GM21390 (cell line): ENCODE measurements at regions not wholly inside any gene's neighbourhood (a gene's known extent, or its start where the extent isn't known, plus 50 kb on each side); places are given as distances from the start of the nearest gene placed in this dataset.

Experiments
- ATAC-seq: cut with Tn5 transposase; IDR thresholded peaks from one replicate; pipeline ENCODE4 v1.9.1; 2021; ENCODE audit not compliant: unreplicated experiment

DNA sequence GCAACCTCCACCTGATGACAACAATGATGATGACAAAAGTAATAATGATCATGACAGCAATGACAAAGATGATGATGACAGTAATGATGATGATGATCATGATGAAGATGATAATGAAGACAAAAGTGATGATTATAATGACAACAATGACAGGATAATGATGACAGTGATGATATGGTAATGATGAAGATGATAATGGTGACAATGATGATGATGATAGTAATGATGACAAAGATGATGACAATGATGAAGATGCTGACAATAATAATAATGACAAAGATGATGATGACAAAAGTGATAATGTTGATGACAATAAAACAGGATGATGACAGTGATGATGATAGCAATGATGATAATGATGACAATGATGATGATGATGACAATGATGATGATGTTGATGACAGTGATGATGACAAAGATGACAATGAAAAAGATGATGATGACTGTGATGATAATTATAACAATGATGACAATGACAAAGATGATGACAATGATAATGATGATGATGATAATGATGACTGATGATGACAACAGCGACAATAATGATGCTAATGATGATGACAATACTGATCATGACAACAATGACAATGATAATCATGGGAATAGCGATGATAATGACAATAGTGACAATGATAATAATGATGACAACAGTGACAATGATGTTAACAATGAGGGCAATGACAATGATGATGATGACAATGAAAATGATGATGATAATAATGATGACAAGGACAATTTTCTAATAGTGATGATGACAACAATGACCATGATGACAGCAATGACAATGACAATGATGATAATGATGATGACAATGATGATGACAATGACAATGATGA, 1106.5 kb upstream of the AUTS2 start:
- no peak for ATAC-seq

DNA sequence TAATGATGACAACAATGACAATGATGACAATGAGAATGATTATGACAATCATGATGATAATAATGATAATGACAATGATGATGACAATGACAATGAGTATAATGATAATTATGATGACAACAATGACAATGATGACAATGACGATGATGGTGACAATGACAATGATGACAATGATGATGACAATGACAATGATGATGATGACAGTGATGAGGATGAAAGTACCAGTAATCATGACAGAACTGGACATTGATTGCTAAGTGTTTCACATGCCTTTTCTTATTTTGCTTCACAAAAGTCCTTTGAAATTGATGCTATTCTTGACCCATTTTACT, 1106.0 kb upstream of the AUTS2 start:
- no peak for ATAC-seq

DNA sequence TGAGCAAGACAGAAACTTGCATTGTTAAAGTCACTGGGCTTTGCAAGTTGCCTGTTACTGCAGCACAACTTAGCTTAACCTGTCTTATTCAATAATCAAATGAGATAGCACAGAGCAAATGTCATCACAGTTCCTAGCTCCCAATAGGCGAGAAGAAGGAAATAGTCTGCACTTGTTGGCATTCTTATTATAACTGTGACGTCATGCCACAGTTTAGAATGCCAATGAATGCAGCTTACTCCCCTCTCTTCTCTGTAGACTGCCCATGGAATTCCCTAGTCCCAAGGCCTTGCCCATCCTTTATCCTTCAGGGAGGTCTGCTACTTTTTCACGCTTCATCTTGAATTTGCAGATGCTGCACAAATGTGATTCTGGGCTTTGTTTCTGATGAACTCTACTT, 1094.9 kb upstream of the AUTS2 start:
- no peak for ATAC-seq

DNA sequence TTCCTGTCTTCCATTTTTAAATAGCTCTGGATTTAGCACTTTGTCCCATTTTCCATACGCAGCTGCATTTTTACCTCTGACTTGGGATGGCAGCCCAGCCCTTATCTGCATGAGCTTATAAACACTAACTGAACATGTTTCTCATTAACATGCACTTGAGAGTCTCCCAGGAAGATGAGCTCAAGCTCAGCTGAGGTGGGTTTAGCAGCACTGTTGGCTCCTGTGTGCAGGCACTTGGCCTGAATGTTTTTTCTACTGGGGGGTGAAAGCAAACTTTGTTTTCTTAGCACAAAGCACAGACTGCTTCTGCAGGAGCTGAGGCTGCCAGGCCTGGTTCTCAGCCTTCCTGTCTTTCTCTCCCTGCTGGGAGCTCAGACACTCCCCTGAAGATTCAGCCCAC, 1093.6 kb upstream of the AUTS2 start:
- no peak for ATAC-seq

DNA sequence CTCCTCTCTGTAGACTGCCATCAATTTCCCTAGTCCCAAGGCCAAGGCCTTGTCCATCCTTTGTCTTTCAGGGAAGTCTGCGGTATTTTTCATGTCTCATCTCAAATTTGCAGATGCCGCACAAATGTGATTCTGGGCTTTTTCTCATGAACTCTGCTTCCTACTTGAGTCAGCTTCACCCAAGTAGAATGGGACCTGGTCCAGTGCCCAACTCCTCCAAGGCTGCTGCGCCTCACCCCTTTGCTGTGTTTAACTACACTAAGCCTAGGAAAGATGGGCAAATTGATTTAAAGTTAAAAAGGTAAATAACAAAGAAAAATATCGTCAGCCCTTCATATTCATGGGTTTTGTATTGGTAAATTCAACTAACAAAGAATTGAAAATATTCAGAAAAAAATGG, 1092.6 kb upstream of the AUTS2 start:
- no peak for ATAC-seq

DNA sequence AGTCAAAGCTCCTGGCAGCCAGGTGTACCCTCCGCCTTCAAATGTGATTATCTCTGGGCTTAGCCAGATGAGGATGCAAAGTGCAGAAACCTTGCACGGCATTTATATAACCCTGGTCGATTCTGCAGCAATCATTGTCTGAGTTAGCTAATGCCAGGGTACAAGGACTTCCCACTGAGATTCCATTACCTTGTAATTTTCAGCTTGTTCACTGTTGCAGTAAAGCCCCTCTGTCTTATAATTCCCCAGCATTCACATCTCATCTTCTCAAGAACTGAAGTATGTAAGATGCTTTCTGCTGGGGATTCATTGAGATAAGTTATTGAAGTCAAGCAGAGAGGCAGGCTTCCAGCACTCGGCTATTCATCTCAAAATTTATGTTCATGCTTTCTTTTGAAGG, 1090.6 kb upstream of the AUTS2 start:
- ATAC-seq = no peak

DNA sequence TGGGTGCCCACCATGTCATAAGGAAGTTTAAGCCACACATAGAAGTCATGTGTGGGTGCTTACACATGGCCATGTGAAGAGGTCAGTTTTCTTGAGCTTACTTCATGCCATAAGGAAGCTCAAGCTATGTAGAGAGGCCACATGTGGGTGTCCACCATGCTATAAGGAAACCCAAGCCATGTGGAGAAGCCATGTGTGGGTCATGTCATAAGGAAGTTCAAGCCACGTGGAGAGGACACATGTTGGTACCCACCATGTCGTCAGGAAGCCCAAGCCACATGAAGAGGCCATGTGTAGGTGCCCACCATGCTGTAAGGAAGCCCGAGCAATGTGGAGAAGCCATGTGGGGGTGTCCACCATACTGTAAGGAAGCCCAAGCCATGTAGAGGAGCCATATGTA, 1089.2 kb upstream of the AUTS2 start:
- no peak for ATAC-seq

DNA sequence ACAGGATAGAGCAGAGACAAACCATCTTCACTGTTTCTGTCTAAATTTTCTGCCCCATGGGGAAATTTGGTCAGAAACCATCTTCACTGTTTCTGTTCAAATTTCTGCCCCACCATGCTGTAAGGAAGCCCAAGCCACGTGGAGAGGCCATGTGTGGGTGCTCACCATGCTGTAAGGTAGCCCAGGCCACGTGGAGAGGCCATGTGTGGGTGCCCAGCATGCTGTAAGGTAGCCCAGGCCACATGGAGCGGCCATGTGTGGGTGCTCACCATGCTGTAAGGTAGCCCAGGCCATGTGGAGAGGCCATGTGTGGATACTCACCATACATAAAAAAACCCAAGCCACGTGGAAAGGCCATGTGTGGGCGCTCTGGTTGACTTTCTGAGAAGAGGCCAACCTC, 1088.7 kb upstream of the AUTS2 start:
- no peak for ATAC-seq

DNA sequence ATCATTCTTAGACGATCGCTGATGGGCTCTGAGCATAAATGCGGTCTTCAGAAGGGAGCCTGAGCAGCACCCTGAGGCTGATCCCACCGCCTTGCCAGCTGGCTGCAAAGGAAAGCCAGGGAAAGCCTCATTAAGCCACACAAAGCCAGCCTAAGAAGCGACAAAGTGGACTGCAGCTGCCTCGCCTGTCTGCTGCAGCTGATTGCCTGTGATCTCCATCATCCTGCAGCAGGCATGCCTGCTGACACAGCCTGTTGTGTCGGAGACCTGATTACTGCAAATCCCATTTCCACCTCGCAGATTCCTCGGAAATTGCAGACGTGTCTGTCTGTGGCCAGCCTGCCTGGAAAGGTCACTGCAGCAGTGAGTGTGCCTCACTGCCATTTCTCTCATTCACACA, 1087.0 kb upstream of the AUTS2 start:
- no peak for ATAC-seq

DNA sequence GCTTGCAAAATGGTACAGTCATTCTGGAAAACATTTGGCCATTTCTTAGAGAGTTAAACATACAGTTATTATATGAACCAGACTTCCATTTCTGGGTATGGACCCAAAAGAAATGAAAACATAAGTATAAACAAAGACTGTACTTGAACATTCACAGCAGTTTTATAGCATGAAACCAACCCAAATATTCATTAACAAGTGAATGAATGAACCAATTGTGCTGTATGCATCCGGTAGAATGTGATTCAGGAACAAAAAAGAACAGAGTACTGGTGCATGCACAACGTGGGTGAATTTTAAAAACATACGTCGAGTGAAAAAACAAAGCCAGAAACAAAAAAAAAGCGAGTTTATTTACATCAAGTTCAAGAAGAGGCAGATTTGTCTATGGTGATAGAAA, 1085.8 kb upstream of the AUTS2 start:
- no peak for ATAC-seq

DNA sequence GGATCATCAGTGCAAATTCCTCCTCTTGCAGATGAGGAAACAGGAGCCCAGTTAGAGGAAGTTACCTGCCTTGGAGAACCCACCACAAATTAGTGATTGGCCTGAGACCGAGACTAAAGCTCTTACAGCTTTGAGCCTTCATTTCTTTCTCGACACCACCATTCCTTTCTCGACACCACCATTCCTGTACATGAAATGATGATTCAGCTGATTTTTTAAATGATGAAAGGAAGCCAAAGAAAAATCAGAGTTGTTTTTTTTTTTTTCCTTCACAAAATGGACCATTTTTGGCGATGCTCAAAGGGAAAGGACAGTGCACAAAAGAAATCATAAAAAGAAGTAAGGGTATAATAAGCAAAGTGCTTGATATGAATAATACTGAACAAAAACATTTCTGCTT, 1080.2 kb upstream of the AUTS2 start:
- ATAC-seq = no peak

DNA sequence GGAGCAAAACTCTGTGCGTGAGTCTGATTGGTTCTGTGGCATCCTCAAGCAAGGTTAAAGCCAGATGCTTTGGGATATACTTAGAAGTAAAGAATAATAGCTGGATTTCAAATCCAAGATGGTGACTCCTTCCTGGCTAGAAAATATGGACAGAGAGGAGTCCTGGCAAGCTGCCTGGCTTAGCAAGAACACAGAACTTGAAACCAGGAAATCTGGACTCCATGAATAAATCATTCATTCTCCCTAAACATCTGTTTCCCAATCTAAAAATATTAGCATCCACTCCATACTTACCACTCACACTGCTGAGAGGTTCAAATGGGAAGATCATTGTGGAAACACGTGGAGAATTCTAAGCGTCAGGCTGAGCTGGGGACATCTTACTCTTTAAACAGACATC, 1074.1 kb upstream of the AUTS2 start:
- ATAC-seq = no peak

DNA sequence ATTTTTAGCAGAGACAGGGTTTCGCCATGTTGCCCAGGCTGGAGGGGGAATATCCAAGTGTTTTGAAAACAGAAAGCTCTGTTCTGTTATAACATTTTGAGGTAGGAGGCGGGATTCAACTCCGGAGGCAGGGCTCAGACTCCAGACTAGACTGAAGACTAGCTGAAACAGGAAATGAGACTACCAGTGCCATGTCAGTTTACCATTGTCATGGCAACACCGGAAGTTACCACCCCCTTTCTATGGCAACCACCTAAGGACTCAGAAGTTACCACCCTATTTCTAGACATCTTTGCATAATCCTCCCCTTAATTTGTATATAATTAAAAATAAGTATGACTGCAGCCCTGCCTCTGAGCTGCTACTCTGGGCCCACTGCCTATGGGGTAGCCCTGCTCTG, 1069.1 kb upstream of the AUTS2 start:
- ATAC-seq = no peak

DNA sequence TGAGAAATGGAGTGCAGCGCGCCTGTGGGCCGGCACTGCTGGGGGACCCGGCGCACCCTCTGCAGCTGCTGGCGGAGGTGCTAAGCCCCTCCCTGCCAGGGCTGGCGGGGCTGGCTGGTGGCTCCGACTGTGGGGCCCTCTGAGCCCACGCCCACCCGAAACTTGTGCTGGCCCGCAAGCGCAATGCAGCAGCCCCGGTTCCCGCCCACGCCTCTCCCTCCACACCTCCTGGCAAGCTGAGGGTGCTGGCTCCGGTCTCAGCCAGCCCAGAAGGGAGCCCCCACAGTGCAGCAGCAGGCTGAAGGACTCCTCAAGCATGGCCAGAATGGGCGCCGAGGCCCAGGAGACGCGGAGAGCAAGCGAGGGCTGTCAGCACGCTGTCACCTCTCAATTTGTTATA, 1063.0 kb upstream of the AUTS2 start:
- ATAC-seq = no peak

DNA sequence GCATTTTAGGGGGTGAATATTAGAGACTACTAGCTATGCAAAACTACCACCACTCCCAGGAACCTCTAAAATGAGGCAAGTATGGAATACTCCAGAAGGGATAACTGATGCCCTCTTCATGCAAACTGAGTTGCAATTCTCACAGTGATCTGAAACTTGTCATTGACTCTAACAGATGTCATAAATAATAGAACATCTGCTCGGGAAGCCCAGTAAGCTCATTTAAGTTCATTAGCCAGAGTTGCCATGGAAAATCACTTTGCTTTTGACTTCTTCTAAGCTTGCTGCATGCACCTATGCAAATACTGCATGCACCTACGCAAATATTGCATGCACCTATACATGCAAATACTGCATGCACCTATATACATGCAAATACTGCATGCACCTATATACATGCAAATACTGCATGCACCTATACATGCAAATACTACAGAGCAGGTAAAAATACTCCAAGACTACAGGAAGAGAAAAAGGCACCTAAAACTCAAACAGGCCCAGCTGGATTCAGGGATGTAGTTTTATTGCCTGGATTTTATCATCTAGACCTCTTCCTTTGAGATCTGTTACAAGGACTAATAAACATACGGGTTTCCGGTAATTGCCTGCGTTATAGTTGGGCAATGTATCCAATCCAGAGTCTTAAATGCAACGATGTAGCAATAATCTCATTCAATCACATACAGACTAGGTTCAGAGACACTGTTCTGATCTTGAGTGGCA, 1061.1 kb upstream of the AUTS2 start:
- ATAC-seq = no peak

DNA sequence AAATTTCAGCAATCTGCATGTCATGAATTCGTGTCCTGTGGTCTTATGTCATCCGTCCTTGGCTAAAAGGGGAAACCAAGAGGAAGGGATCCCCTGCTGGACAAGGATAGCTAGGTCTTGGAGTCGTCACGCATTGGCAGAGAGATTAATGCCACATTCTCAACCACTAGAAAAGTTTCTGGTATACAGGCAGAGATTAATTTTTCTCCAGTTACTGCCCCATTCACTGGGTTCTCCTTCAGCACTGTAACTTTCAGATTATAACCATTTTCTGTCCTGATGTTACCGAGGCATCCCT, 1060.6 kb upstream of the AUTS2 start:
- ATAC-seq = no peak

DNA sequence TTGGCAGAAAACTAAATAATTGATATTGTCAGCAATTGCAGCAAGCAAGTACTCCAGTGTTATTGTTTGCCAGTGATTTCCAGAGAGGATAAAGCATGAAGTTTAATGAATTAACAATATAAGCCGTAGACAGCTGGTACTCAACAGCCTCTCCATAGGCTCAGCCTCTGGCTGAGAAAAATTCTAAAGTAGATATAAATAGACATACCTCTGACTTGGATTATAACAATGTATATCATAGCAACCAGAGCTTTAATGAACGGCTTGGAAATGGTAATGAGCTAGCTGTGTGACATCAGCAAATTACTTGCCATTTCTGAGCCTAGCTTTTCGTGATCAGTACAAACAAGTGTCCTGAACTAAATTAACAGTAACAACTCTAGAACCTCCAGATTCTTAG, 1055.4 kb upstream of the AUTS2 start:
- no peak for ATAC-seq

DNA sequence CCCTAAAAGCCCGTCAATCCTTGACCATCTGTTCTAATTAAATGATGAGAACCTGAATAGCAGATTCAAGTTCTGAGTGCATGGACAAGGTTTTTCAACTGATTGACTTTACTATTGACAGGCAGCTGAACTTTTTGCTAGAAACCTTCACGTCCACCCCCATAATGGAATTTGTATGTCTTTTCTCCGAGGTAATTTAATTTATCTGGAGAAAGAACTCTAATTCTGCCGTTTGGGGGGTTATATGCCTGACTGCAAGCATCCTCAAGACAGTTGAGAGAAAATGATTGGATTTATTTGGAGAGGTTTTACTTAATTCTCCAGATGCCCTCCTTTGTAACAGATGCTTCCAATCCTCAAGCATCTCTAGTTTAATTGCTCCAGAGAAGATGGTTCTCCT, 1053.4 kb upstream of the AUTS2 start:
- no peak for ATAC-seq

DNA sequence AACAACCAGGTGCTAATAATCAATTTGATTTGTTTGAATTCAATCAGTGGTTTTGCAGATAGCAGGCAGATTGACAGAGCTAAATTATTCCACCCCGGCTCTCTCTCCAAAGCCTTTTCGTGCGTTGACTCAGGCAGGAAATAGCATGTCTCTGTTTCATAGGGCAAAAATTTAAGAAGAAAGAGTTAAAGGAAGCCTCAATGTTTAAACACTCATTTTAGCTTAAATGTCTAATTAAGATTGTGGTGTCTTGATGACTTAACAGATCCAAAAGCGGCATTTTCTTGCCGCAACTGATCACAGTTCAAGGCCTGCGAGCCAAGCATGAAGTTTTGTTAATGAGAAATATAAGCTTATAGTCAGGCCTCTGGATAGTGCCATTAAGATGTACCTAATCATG, 1051.1 kb upstream of the AUTS2 start:
- no peak for ATAC-seq

DNA sequence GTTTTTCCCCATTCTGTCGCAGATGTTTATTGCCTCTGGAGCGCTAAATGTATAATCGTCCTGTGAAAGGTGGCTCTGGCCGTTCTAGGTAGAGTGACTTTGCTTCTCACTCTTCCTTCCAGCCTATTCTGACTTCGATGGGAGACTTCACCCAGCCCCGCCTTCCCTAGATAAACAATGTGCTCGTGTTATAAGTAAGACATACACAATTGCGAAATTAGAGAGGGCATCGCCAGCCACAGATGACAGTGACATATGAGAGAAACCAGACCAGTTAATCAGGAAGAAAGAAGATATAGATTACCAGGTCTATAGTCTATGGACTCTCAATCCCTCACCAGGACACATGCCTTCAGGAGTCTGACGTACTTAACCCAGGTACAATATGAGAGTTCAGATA, 1050.5 kb upstream of the AUTS2 start:
- ATAC-seq = no peak

DNA sequence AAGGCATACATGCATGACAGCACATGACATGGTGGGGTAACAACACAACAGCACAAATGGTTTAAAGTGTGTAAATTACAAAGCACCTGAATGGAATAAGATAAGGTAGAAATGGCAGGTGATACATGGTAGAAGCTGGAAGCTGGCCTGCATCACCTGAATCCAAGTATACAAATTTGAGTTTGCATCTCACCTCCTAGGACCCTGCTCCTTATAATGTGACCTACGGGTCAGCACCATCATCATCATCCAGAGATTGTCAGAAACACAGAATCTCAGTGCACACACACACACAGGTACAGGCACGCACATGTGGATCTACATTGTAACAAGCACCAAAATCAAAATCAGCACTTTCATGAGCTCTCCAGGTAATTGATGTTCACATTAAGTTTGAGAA, 1048.2 kb upstream of the AUTS2 start:
- ATAC-seq = no peak

DNA sequence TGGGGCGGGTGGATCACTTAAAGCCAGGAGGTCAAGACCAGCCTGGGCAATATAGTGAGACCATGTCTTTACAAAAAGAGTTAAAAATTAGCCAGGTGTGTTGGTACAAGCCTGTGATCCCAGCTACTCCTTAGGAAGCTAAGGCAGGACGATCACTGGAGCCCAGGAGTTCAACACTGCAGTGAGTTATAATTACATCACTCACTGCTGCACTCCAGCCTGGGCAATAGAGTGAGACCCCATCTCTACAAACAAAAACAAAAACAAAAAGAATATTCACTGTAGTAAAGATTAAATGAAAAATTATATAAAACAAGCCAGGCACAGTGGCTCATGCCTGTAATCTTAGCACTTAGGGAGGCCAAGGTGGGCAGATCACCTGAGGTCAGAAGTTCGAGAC, 1047.6 kb upstream of the AUTS2 start:
- ATAC-seq = no peak

DNA sequence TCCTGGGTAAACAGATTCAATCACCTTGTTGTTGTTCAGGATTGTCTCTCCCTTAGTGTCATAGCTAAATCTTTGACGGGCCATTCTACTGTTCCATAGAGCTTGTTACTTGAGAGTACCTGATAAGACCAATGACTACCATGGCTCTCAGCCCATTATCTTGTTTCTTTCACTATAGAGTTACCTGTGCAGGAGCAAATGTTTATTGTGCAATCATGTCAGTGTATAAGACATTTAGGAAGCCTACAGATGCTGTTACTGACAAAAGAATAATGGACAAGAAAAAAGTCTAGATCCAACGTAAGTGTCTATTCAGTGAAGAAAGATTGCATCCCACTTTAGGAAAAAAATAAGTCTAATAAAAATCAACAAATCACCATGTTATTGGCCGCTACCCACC, 1041.7 kb upstream of the AUTS2 start:
- ATAC-seq = no peak
